Calu3 (cell line): ENCODE measurements at regions not wholly inside any gene's neighbourhood (a gene's known extent, or its start where the extent isn't known, plus 50 kb on each side); places are given as distances from the start of the nearest gene placed in this dataset.

Source experiments
- BruUV-seq: library from RNA; stranded (reverse); fragments of 400-500 nt; replicated peaks from 2 replicates; lab custom pipeline; 2021; lab: Mats Ljungman, UMichigan
- CTCF ChIA-PET: fragments of 300-600 bp; sonication (Branson Sonifier 250); formaldehyde crosslinking; loops from one replicate; lab custom pipeline; 2022; ENCODE audit warnings: antibody characterized with exemption; lab: Charles Lee
- DNase-seq: peaks from one replicate; pipeline ENCODE4 v3.0.0; 2022
- H3K27ac Mint-ChIP-seq: one replicate; pipeline ENCODE4 v1.8.0; 2022; ENCODE audit warnings: mixed read lengths; ENCODE audit not compliant: unreplicated experiment
- H3K27me3 Mint-ChIP-seq: one replicate; pipeline ENCODE4 v1.8.0; 2022; ENCODE audit warnings: mixed read lengths; ENCODE audit not compliant: unreplicated experiment
- H3K36me3 Mint-ChIP-seq: one replicate; pipeline ENCODE4 v1.8.0; 2022; ENCODE audit warnings: mild to moderate bottlenecking, moderate library complexity, mixed read lengths; ENCODE audit not compliant: insufficient read depth, unreplicated experiment
- H3K4me1 Mint-ChIP-seq: one replicate; pipeline ENCODE4 v1.8.0; 2022; ENCODE audit warnings: mild to moderate bottlenecking, low read depth, mixed read lengths; ENCODE audit not compliant: unreplicated experiment
- H3K4me3 Mint-ChIP-seq: one replicate; pipeline ENCODE4 v1.8.0; 2022; ENCODE audit warnings: mild to moderate bottlenecking, low read depth, moderate library complexity, mixed read lengths; ENCODE audit not compliant: unreplicated experiment
- H3K9me3 Mint-ChIP-seq: one replicate; pipeline ENCODE4 v1.8.0; 2022; ENCODE audit warnings: low read depth, mixed read lengths; ENCODE audit not compliant: unreplicated experiment
- intact Hi-C: fragments of 100-400 bp; cut with micrococcal nuclease; formaldehyde crosslinking; loops from one replicate; pipeline ENCODE4 v1.10.0; 2022; ENCODE audit not compliant: unreplicated experiment
- TF ChIP-seq, protein P1 (sequence below): fragments of 200-600 bp; IDR thresholded peaks from one replicate; pipeline ENCODE4 v1.8.0; 2022; ENCODE audit warnings: antibody characterized with exemption; ENCODE audit not compliant: unreplicated experiment

DNA sequence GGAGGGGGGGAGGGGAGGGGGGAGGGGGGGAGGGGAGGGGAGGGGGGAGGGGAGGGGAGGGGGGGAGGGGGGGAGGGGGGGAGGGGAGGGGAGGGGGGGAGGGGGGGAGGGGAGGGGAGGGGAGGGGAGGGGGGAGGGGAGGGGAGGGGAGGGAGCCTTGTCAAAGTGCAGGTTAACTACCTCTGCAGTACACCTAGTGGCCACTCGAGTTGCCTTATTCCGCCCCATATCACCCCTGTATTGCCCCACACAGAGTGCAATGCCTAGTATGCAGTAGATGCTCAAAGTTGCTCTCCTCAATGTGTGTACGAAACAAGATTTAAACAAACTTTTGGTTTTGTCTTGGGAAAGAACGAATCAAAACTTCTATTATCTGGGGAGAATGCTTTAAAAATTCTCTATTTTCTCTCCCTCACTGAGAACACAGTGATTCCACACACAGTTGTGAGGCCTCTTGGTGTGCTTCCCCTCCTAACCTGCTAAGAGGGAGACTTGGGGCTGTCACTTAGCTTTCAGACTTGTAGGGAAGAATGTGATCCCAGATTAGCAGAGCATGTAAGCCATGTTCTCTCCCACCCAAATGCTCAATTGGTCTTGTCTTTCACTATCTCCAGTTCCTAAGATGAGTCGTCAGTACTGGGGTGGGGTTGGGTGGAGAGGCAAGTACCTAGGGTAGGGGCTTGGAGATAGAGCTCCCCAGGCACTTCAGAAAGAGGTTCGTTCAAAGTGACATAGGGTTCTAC is 79.7 kb upstream of the MAP10 start:
- no peak for DNase-seq

GRCh38 chr1:232726048-232726779 is 79.0 kb upstream of the MAP10 start:
- Mint-ChIP-seq H3K4me1 (no peaks in the 10 kb centered on the region), H3K4me3 (no peak overlapping the region)
- intact Hi-C loops = no loop called here

More for the DNA sequence above, 79.7 kb upstream of the MAP10 start:
- no peaks in the 10 kb centered on the region for H3K9me3 Mint-ChIP-seq
- CTCF ChIA-PET = no interaction called here
- no peaks in the 10 kb centered on the region for H3K4me1 Mint-ChIP-seq
- TF ChIP-seq, protein P1, sequence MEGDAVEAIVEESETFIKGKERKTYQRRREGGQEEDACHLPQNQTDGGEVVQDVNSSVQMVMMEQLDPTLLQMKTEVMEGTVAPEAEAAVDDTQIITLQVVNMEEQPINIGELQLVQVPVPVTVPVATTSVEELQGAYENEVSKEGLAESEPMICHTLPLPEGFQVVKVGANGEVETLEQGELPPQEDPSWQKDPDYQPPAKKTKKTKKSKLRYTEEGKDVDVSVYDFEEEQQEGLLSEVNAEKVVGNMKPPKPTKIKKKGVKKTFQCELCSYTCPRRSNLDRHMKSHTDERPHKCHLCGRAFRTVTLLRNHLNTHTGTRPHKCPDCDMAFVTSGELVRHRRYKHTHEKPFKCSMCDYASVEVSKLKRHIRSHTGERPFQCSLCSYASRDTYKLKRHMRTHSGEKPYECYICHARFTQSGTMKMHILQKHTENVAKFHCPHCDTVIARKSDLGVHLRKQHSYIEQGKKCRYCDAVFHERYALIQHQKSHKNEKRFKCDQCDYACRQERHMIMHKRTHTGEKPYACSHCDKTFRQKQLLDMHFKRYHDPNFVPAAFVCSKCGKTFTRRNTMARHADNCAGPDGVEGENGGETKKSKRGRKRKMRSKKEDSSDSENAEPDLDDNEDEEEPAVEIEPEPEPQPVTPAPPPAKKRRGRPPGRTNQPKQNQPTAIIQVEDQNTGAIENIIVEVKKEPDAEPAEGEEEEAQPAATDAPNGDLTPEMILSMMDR = no peak
- no TSS peak for BruUV-seq
- H3K27me3 Mint-ChIP-seq = peaks cover 16% of the 10 kb centered on the region
- peaks cover 6% of the 10 kb centered on the region for H3K36me3 Mint-ChIP-seq
- no peak overlapping the region for H3K4me3 Mint-ChIP-seq
- intact Hi-C loops = no loop called here
- peak overlapping the region; percentile 21 for H3K27ac Mint-ChIP-seq

DNA sequence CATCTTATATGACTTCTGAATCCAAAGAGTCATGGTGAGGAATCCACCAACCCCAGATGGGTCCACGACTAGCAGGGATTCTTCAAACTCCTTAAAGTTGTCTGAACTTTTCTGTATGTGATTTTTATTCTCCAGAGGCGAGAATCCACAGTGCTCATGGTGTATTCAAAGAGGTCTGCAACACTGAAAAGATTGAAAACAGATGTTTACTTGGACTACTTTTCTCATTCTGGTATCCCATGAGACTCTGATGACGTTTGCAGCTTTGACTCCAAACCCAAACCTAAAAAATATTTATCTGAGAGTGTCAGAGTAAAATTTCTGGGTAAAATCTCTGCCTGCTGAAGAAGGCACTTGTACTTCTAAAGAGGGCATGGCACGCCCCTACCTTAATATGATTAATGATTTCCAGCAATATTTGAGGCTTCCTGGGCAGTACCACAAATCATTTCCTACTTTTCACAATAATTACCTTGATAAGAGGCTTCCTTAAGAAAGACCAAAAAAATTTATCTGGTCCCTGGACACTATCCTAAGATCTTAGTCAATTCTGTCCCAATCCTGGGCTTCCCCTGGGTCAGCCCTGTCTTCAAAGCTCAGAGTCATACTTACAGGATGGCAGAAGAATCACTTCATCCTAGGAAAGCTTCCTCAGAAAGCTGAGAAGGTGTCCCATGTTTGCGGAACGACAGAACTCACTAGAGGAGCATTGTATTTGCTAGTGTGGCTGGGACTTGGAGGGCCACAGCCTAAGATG is 76.5 kb upstream of the MAP10 start:
- H3K36me3 Mint-ChIP-seq = peaks cover 6% of the 10 kb centered on the region
- no TSS peak for BruUV-seq
- no peak for DNase-seq
- no peak overlapping the region for H3K4me3 Mint-ChIP-seq
- TF ChIP-seq, protein P1 = no peak
- no peaks in the 10 kb centered on the region for H3K4me1 Mint-ChIP-seq
- no peak overlapping the region for H3K27ac Mint-ChIP-seq
- H3K9me3 Mint-ChIP-seq = no peaks in the 10 kb centered on the region
- H3K27me3 Mint-ChIP-seq = no peaks in the 10 kb centered on the region
- intact Hi-C loops = no loop called here
- CTCF ChIA-PET = no interaction called here

More at GRCh38 chr1:232726048-232726779, 79.0 kb upstream of the MAP10 start:
- Mint-ChIP-seq H3K27ac (peak overlapping the region; percentile 21), H3K36me3 (peaks cover 6% of the 10 kb centered on the region), H3K9me3 (no peaks in the 10 kb centered on the region), H3K27me3 (peaks cover 16% of the 10 kb centered on the region)
- DNase-seq = no peak
- CTCF ChIA-PET = no interaction called here
- TF ChIP-seq, protein P1 = no peak
- no TSS peak for BruUV-seq

DNA sequence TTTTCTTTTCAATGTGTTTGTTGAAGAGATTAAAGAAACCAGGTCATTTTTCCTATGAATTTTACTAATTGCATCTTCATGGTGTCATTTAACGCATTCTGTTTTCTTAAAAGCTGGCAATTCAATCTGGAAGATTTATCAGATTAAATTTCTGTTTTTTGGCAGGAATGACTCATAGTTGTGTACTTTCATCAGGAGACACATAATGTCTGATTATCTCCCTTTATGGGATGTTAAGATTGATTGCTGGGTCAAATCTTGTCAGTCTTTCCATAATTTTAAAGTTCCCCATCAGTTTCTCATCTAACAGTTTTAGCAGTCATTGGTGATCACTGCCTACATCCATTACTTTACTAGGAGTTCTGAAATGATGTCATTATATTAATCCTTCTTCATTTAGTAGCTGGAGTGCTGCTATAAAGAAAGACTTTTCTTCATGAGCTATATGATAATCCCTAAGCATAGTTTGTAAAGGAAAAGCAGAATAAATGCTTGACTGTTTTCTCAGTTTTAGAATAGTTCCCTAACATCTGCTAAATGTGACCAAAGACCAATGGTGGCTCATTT is 72.8 kb upstream of the MAP10 start:
- CTCF ChIA-PET = no interaction called here
- DNase-seq = no peak

More for the DNA sequence above, 72.8 kb upstream of the MAP10 start:
- H3K4me3 Mint-ChIP-seq = no peak overlapping the region
- H3K27ac Mint-ChIP-seq = no peak overlapping the region
- BruUV-seq = no TSS peak
- TF ChIP-seq, protein P1 = no peak
- H3K27me3 Mint-ChIP-seq = no peaks in the 10 kb centered on the region
- intact Hi-C loops = no loop called here
- no peaks in the 10 kb centered on the region for H3K4me1 Mint-ChIP-seq
- H3K36me3 Mint-ChIP-seq = no peaks in the 10 kb centered on the region
- peaks cover 3% of the 10 kb centered on the region for H3K9me3 Mint-ChIP-seq
